ENCODE measurements at regions not wholly inside any gene's neighbourhood (a gene's known extent, or its start where the extent isn't known, plus 50 kb on each side); places are given as distances from the start of the nearest gene placed in this dataset.

GRCh38 chr6:165205632-165206031, 103.8 kb downstream of the C6orf118 start:
- TF ChIP-seq CTCF (IDR thresholded peaks at IDR 0.05) (no peak), POLR2A (IDR thresholded peaks at IDR 0.05) (no peak)
